ENCODE measurements at regions not wholly inside any gene's neighbourhood (a gene's known extent, or its start where the extent isn't known, plus 50 kb on each side); places are given as distances from the start of the nearest gene placed in this dataset.

DNA sequence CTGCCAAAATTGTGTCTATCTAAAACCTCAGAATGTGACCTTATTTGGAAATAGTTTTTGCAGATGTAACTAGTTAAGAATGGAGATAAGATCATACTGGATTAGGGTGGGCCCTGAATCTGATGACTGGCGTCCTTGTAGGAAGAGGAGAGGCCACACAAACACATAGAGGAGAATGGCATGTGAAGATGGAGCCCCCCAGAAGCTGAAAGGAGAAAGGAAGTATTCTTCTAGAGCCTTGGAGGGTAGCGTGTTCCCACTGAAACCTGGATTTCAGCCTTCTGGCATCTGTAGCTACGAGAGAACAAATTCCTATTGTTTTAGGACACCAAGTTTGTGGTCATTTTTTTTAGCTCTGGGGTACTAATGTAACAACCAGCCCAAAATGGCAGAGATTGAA, 423.0 kb upstream of the TPM1 start:
- DNase-seq (ENCODE audit: low read depth), result no peak
- no peak overlapping the region for H3K4me3 ChIP-seq (ENCODE audit: low read depth, low read length)
- TF ChIP-seq, protein P1, sequence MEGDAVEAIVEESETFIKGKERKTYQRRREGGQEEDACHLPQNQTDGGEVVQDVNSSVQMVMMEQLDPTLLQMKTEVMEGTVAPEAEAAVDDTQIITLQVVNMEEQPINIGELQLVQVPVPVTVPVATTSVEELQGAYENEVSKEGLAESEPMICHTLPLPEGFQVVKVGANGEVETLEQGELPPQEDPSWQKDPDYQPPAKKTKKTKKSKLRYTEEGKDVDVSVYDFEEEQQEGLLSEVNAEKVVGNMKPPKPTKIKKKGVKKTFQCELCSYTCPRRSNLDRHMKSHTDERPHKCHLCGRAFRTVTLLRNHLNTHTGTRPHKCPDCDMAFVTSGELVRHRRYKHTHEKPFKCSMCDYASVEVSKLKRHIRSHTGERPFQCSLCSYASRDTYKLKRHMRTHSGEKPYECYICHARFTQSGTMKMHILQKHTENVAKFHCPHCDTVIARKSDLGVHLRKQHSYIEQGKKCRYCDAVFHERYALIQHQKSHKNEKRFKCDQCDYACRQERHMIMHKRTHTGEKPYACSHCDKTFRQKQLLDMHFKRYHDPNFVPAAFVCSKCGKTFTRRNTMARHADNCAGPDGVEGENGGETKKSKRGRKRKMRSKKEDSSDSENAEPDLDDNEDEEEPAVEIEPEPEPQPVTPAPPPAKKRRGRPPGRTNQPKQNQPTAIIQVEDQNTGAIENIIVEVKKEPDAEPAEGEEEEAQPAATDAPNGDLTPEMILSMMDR (conservative IDR thresholded peaks at IDR 0.05; ENCODE audit: low read depth, low read length), result no peak

DNA sequence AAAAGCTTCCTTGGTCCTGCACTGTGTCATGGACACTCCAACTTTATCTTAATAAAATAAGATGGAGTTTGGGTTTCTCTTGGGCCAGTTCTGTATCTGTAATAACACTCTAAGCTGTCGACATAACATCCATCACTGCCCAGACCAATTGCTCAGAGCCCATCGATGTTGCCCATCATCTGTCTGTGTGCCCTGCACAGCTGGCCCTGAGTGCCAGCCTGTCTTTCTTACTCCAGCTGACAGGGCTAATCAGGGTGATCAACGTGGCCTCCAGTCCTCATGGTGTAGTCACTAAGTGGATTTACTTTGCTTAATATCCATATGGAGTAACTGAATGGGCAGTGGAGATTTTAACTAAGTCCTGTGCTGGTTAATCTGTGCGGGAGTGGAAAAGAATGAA, 419.8 kb upstream of the TPM1 start:
- H3K4me3 ChIP-seq (ENCODE audit: low read depth, low read length), result no peak overlapping the region
- TF ChIP-seq, protein P1 (conservative IDR thresholded peaks at IDR 0.05; ENCODE audit: low read depth, low read length), result no peak
- DNase-seq (ENCODE audit: low read depth), result no peak

DNA sequence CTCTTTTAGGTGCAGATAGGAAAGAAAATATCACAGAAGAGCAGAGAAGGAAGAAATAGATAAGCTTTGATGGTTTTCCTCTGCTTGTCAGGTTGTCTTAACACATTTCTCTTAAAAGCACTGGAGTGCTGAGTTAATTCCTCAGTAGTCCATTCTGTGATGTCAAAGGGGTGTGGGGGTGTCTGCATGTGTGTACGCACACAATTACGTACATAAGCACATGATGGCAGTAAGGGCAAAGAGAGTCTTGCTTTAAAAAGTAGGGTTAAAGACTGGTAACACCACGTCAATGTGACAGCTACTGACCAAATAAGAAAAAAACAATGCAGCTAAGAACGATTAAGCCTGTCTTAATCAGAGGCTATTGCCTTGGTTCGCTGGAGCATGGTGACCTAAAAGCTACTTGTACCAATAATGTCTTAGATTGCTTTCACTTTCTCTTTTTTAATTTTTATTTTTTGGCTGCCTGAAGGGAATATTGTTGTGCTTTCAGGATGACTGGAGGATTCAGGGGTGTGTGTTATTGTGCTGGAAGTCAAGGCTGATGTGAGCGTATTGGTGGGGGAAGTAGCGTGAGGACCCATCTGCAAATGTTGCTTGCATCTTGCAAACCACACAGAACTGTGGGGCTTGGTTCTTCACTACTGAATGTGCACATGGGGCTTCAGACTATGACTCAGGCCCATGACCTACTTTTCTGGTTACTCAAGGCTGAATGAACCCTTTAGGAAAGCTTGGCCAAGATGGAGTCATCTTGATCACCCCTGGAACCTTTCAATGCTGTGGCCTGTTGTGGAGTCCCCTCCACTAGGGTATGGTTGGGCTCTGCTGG, 417.8 kb upstream of the TPM1 start:
- TF ChIP-seq, protein P1 (conservative IDR thresholded peaks at IDR 0.05; ENCODE audit: low read depth, low read length), result no peak
- peak overlapping the region; percentile 47 for H3K4me3 ChIP-seq (ENCODE audit: low read depth, low read length)
- peak; percentile 76 for DNase-seq (ENCODE audit: low read depth)

DNA sequence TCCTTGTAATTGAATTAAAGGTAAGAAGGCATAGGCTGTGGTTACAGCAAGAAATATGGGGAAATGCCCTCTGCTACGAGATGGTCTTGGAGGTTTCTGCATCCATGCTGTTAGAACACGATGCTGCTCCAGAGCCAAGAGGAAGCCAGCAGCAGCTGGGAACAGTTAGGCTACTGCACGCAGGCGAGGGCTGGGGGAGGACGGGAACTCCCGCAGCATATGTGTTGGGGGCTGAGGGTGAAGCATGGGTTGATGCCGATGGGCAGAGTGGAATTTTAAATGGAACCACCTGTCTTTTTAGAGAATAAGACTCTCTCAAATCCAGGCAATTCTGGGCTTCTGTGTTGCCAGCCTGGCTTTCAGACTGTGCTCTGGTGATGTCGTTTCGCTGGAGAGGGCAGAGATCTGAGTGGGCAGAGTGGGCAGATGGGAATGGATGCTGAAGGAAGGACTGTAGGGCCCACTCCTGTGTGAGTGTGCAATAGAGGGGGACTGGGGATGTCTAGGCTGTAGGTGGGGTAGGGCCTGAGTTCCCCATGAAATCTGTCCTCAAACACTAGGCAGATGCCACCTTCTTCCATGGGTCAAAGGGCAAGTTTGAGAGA, 417.0 kb upstream of the TPM1 start:
- TF ChIP-seq, protein P1 (conservative IDR thresholded peaks at IDR 0.05; ENCODE audit: low read depth, low read length), result no peak
- no peak for DNase-seq (ENCODE audit: low read depth)
- no peak overlapping the region for H3K4me3 ChIP-seq (ENCODE audit: low read depth, low read length)

DNA sequence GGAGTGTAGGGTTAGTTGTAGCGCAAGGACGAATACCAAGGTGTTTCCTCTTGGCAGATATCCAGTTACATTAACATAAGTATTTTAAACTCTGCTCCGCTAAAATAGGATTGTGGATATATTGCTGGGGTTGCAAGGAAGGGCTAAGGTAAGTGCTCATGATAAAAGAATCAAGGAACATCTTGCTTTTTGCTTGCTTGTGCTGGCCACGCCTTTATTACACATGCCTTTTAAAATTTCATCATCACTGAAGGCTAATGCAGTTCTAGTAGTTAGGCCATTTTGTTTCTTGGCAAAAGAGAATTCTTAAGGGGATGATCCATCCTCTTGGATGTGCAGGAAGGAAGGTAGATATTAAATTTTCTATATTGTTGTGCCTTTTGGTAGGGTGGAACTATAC, 415.6 kb upstream of the TPM1 start:
- DNase-seq (ENCODE audit: low read depth), result no peak
- no peak overlapping the region for H3K4me3 ChIP-seq (ENCODE audit: low read depth, low read length)
- TF ChIP-seq, protein P1 (conservative IDR thresholded peaks at IDR 0.05; ENCODE audit: low read depth, low read length), result no peak

DNA sequence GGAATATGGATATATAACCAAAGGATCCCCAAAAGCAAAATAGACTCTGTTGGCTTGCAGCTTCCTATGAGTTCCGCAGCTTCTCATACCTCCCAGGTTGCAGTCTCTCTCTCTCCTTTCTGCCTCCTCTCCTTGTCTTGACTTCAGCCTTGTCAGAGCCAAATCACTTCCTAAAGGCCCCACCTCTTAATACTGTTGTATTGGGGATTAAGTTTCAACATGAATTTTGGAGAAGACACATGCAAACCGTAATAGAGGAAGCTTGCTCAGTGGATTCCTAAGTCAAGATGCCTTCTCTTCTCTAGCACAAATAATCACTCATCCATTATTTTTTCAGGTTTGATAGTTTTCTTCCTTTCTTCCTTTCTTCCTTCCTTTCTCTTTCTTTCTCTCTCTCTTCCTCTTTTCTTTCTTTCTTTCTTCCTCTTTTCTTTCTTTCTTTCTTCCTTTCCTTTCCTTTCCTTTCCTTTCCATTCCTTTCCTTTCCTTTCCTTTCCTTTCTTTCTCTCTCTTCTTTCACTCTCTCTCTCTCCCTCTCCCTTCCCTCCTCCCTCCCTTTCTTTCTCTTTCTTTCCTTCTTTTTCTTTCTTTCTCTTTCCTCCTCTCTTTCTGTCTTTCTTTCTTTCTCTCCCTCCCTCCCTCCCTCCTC, 411.3 kb upstream of the TPM1 start:
- TF ChIP-seq, protein P1 (conservative IDR thresholded peaks at IDR 0.05; ENCODE audit: low read depth, low read length), result no peak
- DNase-seq (ENCODE audit: low read depth), result no peak
- H3K4me3 ChIP-seq (ENCODE audit: low read depth, low read length), result no peak overlapping the region

Measured in epithelial cell of proximal tubule (primary cell).